ENCODE measurements at regions not wholly inside any gene's neighbourhood (a gene's known extent, or its start where the extent isn't known, plus 50 kb on each side); places are given as distances from the start of the nearest gene placed in this dataset.

DNA sequence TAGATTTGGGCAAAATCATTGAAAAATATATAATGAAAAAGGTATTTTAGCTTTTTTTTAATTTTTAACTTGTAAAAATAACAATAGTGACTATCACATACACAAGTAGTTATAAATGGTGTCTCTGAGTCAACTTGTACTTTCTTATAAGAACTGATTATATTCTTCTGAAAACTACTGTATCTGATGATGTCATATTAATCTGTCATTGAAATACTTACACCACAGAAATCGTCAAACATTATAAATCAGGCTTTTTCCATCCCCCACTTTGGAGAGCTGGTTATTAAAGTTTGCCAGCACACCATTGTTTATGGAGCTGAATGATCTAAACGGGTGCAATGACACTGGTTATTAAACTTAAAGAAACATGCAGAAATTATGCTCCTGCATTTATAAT is 1259.6 kb upstream of the CNTN5 start:
- Histone ChIP-seq H3K4me3 (no peak overlapping the region), H3K9me3 (peaks cover 0 to 4% (median 0%) of the 10 kb centered on the region in 8 donors), H3K27me3 (replicated peaks in 1 of 7) (no peaks in the 10 kb centered on the region), H3K4me1 (no peaks in the 10 kb centered on the region), H3K27ac (no peak overlapping the region), H3K36me3 (no peaks in the 10 kb centered on the region)
- WGBS, 5 donors, result 61 to 80% (median 70%) methylated on average over 2 of the region's 2 CpGs
- intact Hi-C loops (cut with DNase I; ENCODE audit: low total_unique reads), result no loop called here
- no peak for TF ChIP-seq POLR2A (IDR thresholded peaks at IDR 0.05)
- TF ChIP-seq, protein P1, sequence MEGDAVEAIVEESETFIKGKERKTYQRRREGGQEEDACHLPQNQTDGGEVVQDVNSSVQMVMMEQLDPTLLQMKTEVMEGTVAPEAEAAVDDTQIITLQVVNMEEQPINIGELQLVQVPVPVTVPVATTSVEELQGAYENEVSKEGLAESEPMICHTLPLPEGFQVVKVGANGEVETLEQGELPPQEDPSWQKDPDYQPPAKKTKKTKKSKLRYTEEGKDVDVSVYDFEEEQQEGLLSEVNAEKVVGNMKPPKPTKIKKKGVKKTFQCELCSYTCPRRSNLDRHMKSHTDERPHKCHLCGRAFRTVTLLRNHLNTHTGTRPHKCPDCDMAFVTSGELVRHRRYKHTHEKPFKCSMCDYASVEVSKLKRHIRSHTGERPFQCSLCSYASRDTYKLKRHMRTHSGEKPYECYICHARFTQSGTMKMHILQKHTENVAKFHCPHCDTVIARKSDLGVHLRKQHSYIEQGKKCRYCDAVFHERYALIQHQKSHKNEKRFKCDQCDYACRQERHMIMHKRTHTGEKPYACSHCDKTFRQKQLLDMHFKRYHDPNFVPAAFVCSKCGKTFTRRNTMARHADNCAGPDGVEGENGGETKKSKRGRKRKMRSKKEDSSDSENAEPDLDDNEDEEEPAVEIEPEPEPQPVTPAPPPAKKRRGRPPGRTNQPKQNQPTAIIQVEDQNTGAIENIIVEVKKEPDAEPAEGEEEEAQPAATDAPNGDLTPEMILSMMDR (IDR thresholded peaks at IDR 0.05 in 8 of 11, conservative IDR thresholded peaks at IDR 0.05 in 3 of 11), result no peak
- TF ChIP-seq POLR2AphosphoS5 (IDR thresholded peaks at IDR 0.05), result no peak
- DNase-seq, result no peak

- H3K27me3 ChIP-seq (replicated peaks in 1 of 7), result no peaks in the 10 kb centered on the region
- peaks cover 0 to 6% (median 0%) of the 10 kb centered on the region in 8 donors for H3K9me3 ChIP-seq
- no peaks in the 10 kb centered on the region for H3K4me1 ChIP-seq
- no peak overlapping the region for H3K4me3 ChIP-seq
- H3K27ac ChIP-seq, result no peak overlapping the region
- intact Hi-C loops (cut with DNase I; ENCODE audit: low total_unique reads), result no loop called here
- no peaks in the 10 kb centered on the region for H3K36me3 ChIP-seq
- TF ChIP-seq POLR2A (IDR thresholded peaks at IDR 0.05) (no peak), POLR2AphosphoS5 (IDR thresholded peaks at IDR 0.05) (no peak)
- TF ChIP-seq, protein P1 (IDR thresholded peaks at IDR 0.05 in 8 of 11, conservative IDR thresholded peaks at IDR 0.05 in 3 of 11), result no peak
- DNase-seq, result no peak
- WGBS, 5 donors, result 89 to 98% (median 93%) methylated on average over 1 of the region's 1 CpG
Observed at GRCh38 chr11:97764193-97764592, 1256.6 kb upstream of the CNTN5 start.

GRCh38 chr11:97764605-97765004 is 1256.1 kb upstream of the CNTN5 start:
- intact Hi-C loops (cut with DNase I; ENCODE audit: low total_unique reads), result no loop called here
- Histone ChIP-seq H3K9me3 (peaks cover 0 to 6% (median 0%) of the 10 kb centered on the region in 8 donors), H3K36me3 (no peaks in the 10 kb centered on the region), H3K27ac (no peak overlapping the region), H3K27me3 (replicated peaks in 1 of 7) (no peaks in the 10 kb centered on the region), H3K4me1 (no peaks in the 10 kb centered on the region), H3K4me3 (no peak overlapping the region)
- TF ChIP-seq, protein P1 (IDR thresholded peaks at IDR 0.05 in 8 of 11, conservative IDR thresholded peaks at IDR 0.05 in 3 of 11), result no peak
- TF ChIP-seq POLR2A (IDR thresholded peaks at IDR 0.05), result no peak
- no peak for TF ChIP-seq POLR2AphosphoS5 (IDR thresholded peaks at IDR 0.05)
- 70 to 76% (median 72%) methylated on average over 2 of the region's 2 CpGs for WGBS, 5 donors
- no peak for DNase-seq

- Histone ChIP-seq H3K36me3 (no peaks in the 10 kb centered on the region), H3K27me3 (replicated peaks in 1 of 7) (no peaks in the 10 kb centered on the region), H3K4me1 (no peaks in the 10 kb centered on the region), H3K27ac (no peak overlapping the region), H3K9me3 (peaks cover 0 to 10% (median 0%) of the 10 kb centered on the region in 8 donors), H3K4me3 (no peak overlapping the region)
- TF ChIP-seq POLR2A (IDR thresholded peaks at IDR 0.05), result no peak
- TF ChIP-seq POLR2AphosphoS5 (IDR thresholded peaks at IDR 0.05), result no peak
- TF ChIP-seq, protein P1 (IDR thresholded peaks at IDR 0.05 in 8 of 11, conservative IDR thresholded peaks at IDR 0.05 in 3 of 11), result no peak
- intact Hi-C loops (cut with DNase I; ENCODE audit: low total_unique reads), result no loop called here
- 52 to 78% (median 66%) methylated on average over 1 of the region's 1 CpG for WGBS, 5 donors
- no peak for DNase-seq
Observed at GRCh38 chr11:97770570-97770969, 1250.2 kb upstream of the CNTN5 start.
